A549 (cell line): ENCODE measurements at regions not wholly inside any gene's neighbourhood (a gene's known extent, or its start where the extent isn't known, plus 50 kb on each side); places are given as distances from the start of the nearest gene placed in this dataset.

Experiments
- NFE2L2 ChIP-seq: fragments of 150-350 bp; conservative IDR thresholded peaks from 2 replicates; pipeline ENCODE4 v1.6.1; 2014; ENCODE audit warnings: low read length
- SMC3 ChIP-seq: fragments of >200 bp; sonication (Bioruptor Twin); formaldehyde crosslinking; IDR thresholded peaks from 3 replicates; pipeline ENCODE4 v1.6.1; 2018; ENCODE audit warnings: inconsistent platforms
- TF ChIP-seq, protein P1 (sequence below): fragments of >200 bp; sonication (Bioruptor Twin); formaldehyde crosslinking; IDR thresholded peaks from 3 replicates; pipeline ENCODE4 v1.5.1; 2016

DNA sequence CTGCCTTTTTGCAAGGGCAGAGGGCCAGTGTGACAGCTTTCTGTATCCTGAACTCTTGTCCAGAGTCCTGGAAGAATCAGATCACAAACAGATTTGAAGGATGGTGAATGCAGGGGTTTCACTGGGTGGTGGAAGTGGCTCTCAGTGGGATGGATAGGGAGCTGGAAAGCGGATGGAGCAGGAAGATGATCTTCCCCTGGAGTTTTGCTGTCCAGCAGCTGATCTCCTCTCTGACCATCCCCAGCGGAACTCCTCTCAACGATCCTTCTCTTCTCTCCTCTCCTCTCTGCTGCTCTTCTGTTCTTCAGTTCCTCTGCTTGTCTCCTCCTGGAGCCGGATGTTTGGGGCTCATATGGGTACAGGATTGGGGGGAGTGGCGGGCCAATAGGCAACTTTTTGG lies 108.3 kb upstream of the HMHB1 start:
- TF ChIP-seq, protein P1, sequence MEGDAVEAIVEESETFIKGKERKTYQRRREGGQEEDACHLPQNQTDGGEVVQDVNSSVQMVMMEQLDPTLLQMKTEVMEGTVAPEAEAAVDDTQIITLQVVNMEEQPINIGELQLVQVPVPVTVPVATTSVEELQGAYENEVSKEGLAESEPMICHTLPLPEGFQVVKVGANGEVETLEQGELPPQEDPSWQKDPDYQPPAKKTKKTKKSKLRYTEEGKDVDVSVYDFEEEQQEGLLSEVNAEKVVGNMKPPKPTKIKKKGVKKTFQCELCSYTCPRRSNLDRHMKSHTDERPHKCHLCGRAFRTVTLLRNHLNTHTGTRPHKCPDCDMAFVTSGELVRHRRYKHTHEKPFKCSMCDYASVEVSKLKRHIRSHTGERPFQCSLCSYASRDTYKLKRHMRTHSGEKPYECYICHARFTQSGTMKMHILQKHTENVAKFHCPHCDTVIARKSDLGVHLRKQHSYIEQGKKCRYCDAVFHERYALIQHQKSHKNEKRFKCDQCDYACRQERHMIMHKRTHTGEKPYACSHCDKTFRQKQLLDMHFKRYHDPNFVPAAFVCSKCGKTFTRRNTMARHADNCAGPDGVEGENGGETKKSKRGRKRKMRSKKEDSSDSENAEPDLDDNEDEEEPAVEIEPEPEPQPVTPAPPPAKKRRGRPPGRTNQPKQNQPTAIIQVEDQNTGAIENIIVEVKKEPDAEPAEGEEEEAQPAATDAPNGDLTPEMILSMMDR = no peak
- TF ChIP-seq SMC3 = no peak
- no peak for TF ChIP-seq NFE2L2
